LNCaP clone FGC (cell line): ENCODE measurements at regions not wholly inside any gene's neighbourhood (a gene's known extent, or its start where the extent isn't known, plus 50 kb on each side); places are given as distances from the start of the nearest gene placed in this dataset.

Experiments used
- DNase-seq: peaks from one replicate; pipeline ENCODE4 v3.0.0-alpha.2; 2011; ENCODE audit warnings: low read depth
- H3K4me3 ChIP-seq: 2 replicates; pipeline ENCODE4 v1.5.1; 2011; ENCODE audit warnings: mild to moderate bottlenecking, low read depth, low read length, control low read depth
- CTCF ChIP-seq: IDR thresholded peaks from 2 replicates; pipeline ENCODE4 v1.5.1; 2012; ENCODE audit warnings: mild to moderate bottlenecking; ENCODE audit not compliant: control insufficient read depth, insufficient read depth; ENCODE audit errors: extremely low read depth

- H3K4me3 ChIP-seq, result no peak overlapping the region
- TF ChIP-seq CTCF, result no peak
- DNase-seq, result no peak
Observed at GRCh38 chr5:60010853-60011252, 117.3 kb upstream of the PDE4D start.

- no peak overlapping the region for H3K4me3 ChIP-seq
- DNase-seq, result no peak
- no peak for TF ChIP-seq CTCF
Observed at GRCh38 chr5:60010328-60010727, 116.8 kb upstream of the PDE4D start.

- DNase-seq, result no peak
- no peak for TF ChIP-seq CTCF
- H3K4me3 ChIP-seq, result no peak overlapping the region
Observed at GRCh38 chr5:60007729-60008128, 114.2 kb upstream of the PDE4D start.

GRCh38 chr5:59999056-59999455 lies 105.5 kb upstream of the PDE4D start:
- no peak for DNase-seq
- H3K4me3 ChIP-seq, result no peak overlapping the region
- TF ChIP-seq CTCF, result no peak

GRCh38 chr5:59992206-59992605 lies 98.7 kb upstream of the PDE4D start:
- DNase-seq, result no peak
- H3K4me3 ChIP-seq, result no peak overlapping the region
- TF ChIP-seq CTCF, result no peak

GRCh38 chr5:59988396-59988795 lies 94.9 kb upstream of the PDE4D start:
- no peak for DNase-seq
- TF ChIP-seq CTCF, result no peak
- H3K4me3 ChIP-seq, result no peak overlapping the region

- H3K4me3 ChIP-seq, result no peak overlapping the region
- no peak for DNase-seq
- TF ChIP-seq CTCF, result no peak
Observed at GRCh38 chr5:59976342-59976741, 82.8 kb upstream of the PDE4D start.
